ENCODE measurements at regions not wholly inside any gene's neighbourhood (a gene's known extent, or its start where the extent isn't known, plus 50 kb on each side); places are given as distances from the start of the nearest gene placed in this dataset.
"Not testable (repeated sequence)": the region's sequence is repeated elsewhere in the genome, so short reads cannot be mapped to it uniquely, and the experiment has no call there.

GRCh38 chr2:37722971-37723370, 51.5 kb upstream of the CDC42EP3 start:
- DNase-seq (ENCODE audit: low spot score), result not testable (repeated sequence)

GRCh38 chr2:37730037-37730818, 58.8 kb upstream of the CDC42EP3 start:
- DNase-seq (ENCODE audit: low spot score), result no peak

GRCh38 chr2:37732412-37732811, 61.0 kb upstream of the CDC42EP3 start:
- DNase-seq (ENCODE audit: low spot score), result not testable (repeated sequence)

GRCh38 chr2:37733251-37733650, 61.8 kb upstream of the CDC42EP3 start:
- no peak for DNase-seq (ENCODE audit: low spot score)

- DNase-seq (ENCODE audit: low spot score), result not testable (repeated sequence)
Measured at GRCh38 chr2:37733955-37734354, 62.5 kb upstream of the CDC42EP3 start.

- DNase-seq (ENCODE audit: low spot score), result not testable (repeated sequence)
Measured at GRCh38 chr2:37734891-37735523, 63.6 kb upstream of the CDC42EP3 start.

- DNase-seq (ENCODE audit: low spot score), result not testable (repeated sequence)
Measured at GRCh38 chr2:37735524-37735910, 64.1 kb upstream of the CDC42EP3 start.

- no peak for DNase-seq (ENCODE audit: low spot score)
Measured at GRCh38 chr2:37737507-37737906, 66.1 kb upstream of the CDC42EP3 start.

- no peak for DNase-seq (ENCODE audit: low spot score)
Measured at GRCh38 chr2:37738266-37738885, 66.9 kb upstream of the CDC42EP3 start.

- no peak for DNase-seq (ENCODE audit: low spot score)
Measured at GRCh38 chr2:37739153-37739552, 67.7 kb upstream of the CDC42EP3 start.

GRCh38 chr2:37740164-37740739, 68.8 kb upstream of the CDC42EP3 start:
- DNase-seq (ENCODE audit: low spot score), result no peak

GRCh38 chr2:37742286-37742685, 70.8 kb upstream of the CDC42EP3 start:
- DNase-seq (ENCODE audit: low spot score), result no peak

- no peak for DNase-seq (ENCODE audit: low spot score)
Measured at GRCh38 chr2:37744010-37744409, 72.6 kb upstream of the CDC42EP3 start.

GRCh38 chr2:37744961-37745360, 73.5 kb upstream of the CDC42EP3 start:
- not testable (repeated sequence) for DNase-seq (ENCODE audit: low spot score)

GRCh38 chr2:37746011-37746410, 74.6 kb upstream of the CDC42EP3 start:
- DNase-seq (ENCODE audit: low spot score), result not testable (repeated sequence)

- DNase-seq (ENCODE audit: low spot score), result no peak
Measured at GRCh38 chr2:37746883-37747282, 75.4 kb upstream of the CDC42EP3 start.

- no peak for DNase-seq (ENCODE audit: low spot score)
Measured at GRCh38 chr2:37748541-37748940, 77.1 kb upstream of the CDC42EP3 start.

GRCh38 chr2:37750286-37750685, 78.8 kb upstream of the CDC42EP3 start:
- DNase-seq (ENCODE audit: low spot score), result not testable (repeated sequence)

GRCh38 chr2:37752766-37753165, 81.3 kb upstream of the CDC42EP3 start:
- no peak for DNase-seq (ENCODE audit: low spot score)

GRCh38 chr2:37753758-37754157, 82.3 kb upstream of the CDC42EP3 start:
- no peak for DNase-seq (ENCODE audit: low spot score)

- DNase-seq (ENCODE audit: low spot score), result not testable (repeated sequence)
Measured at GRCh38 chr2:37755961-37756559, 84.6 kb upstream of the CDC42EP3 start.

- DNase-seq (ENCODE audit: low spot score), result not testable (repeated sequence)
Measured at GRCh38 chr2:37757456-37757855, 86.0 kb upstream of the CDC42EP3 start.

All from hematopoietic multipotent progenitor cell treated with erythropoietin and hydrocortisone succinate and interleukin-3 and kit ligand, for 17 days (in vitro differentiated cells).